HG02938 (cell line): ENCODE measurements at regions not wholly inside any gene's neighbourhood (a gene's known extent, or its start where the extent isn't known, plus 50 kb on each side); places are given as distances from the start of the nearest gene placed in this dataset.
"Not testable (repeated sequence)": the region's sequence is repeated elsewhere in the genome, so short reads cannot be mapped to it uniquely, and the experiment has no call there.

ENCODE experiments used
- ATAC-seq: cut with Tn5 transposase; IDR thresholded peaks from one replicate; pipeline ENCODE4 v1.9.1; 2021; ENCODE audit warnings: mild to moderate bottlenecking, moderate library complexity; ENCODE audit not compliant: unreplicated experiment

DNA sequence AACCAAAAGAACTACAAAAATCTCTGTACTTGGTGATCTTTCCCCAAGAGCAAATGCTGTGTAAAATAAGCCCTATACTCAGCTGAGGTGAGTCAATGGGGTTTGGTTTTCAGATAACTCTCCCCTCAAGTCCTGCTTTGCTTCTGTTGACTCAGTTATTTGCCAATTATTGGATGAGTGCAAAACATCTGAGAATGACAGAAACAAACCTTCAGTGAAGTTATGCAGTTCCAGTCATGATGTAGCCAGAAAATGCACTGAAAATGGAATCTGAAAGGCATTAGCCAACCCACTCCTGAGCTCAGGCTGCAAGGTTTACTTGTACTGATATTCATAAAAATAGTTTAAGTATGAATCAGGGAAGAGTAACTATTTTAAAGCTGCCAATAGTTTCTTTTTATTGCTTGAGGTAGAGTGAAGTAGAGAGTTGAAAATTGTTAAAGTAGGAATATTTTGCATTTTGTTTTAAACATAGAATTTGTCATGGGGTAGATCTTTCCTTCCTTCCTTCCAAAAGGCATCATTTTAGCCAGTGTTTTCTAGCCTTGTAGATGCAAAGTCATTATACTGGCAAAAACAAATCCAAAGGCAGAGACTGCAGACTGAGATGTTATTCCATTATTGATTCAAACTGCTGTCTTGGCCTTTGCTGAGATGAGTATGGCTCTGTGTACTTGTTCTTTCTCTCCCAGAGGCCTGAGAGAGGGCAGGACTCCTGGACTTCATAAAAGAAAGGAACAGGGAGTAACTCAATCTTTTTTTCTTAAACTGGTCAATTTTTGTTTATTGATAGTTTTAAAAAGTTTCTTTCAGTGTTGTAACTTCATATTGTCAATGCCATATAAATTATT lies 215.3 kb downstream of the RND3 start:
- no peak for ATAC-seq

- ATAC-seq, result no peak
Observed at GRCh38 chr2:150267651-150268415, 219.6 kb downstream of the RND3 start.

- ATAC-seq, result no peak
Observed at GRCh38 chr2:150266931-150267330, 220.5 kb downstream of the RND3 start.

DNA sequence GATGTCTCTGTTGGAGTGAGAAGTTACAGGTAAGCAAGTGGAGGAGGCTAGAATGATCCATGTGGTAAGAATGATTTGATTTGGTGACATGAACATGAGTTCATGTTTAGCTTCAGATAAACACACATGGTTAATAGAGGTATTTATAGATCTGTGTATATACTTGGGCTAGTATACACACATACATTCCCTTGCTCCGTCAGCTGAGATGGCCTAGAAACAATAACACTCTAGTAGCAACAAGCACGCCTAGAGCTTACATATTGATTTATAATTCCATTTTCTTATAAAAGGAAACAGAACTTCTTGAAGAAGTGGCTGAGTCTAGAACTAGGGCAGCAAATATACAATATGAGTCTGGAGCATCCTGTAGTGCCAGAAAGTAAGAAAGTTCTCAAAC lies 223.0 kb downstream of the RND3 start:
- ATAC-seq, result no peak

DNA sequence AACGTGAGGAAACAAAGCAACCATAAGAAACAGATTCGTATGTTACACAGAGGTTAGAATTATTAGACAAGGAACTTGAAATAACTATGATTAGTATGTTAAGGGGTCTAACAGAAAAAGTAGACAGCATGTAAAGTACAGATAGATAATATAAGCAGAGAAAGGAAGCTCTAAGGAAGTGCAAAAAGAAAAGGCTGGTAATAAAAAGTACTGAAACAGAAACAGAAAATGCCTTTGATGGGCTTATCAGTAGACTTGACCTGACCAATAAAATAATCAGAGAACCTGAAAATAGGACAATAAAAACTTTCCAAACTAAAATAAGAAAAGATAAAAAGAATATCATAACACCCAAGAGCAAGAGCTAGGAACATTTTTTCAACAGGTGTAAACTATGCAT lies 225.8 kb downstream of the RND3 start:
- ATAC-seq, result no peak

- no peak for ATAC-seq
Observed at GRCh38 chr2:150260636-150261035, 226.8 kb downstream of the RND3 start.

DNA sequence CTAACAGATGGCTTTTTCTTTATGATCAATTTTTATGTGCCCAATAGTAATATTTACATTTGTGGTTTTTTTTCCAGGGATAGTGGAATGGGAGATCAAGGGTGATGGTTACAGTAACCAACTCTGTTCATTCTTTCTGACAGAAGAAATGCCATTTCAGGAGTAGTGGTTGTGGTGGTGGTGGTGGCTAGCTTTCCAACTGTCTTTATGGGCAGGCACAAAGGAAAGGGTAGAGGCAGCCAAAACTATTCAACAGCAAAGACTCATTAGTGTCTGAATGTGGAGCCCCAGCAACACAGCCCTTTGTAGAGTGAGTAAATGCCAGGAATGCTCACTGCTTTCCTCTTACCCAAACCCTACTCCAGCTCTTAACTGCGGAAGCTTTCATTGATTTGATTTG lies 227.7 kb downstream of the RND3 start:
- no peak for ATAC-seq

- ATAC-seq, result no peak
Observed at GRCh38 chr2:150258781-150259307, 228.6 kb downstream of the RND3 start.

GRCh38 chr2:150256736-150257135 lies 230.7 kb downstream of the RND3 start:
- ATAC-seq, result no peak

DNA sequence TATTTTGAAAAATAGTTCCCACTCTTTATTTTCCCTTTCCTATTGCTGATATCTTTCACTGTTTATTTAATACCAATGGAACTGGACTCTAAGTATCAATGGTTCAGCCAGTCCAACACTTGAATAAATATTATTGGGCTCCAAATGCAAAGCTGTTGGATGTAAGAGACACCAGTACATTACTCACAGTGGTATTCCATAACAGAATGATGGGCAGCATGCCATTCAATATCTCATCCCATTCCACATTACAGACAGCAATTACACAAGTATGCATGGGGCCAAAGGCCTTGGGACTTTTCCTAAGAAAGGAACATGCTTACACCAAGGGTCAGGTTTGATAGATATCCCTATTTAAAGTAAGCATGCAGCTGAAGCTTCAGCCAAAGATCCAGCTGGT lies 231.9 kb downstream of the RND3 start:
- ATAC-seq, result no peak

GRCh38 chr2:150249735-150250134 lies 237.7 kb downstream of the RND3 start:
- ATAC-seq, result not testable (repeated sequence)

DNA sequence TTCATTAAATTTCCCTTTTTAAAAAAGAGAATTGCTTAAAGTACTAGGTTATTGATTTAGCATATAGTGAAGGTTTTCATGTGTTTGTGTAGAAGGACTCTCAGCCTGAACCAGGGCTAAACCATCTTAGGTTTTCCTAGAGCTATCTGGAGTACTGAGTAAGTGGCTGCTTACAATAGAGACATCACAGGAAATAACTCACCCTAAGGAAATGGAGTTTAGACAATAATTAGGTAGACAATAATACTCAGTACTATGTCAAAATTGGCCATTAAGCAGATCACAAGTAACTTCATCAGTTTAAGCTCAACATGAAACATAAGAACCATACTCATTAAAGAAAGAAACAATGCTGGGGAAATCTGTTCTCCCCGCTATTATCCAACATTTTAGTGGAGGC lies 240.0 kb downstream of the RND3 start:
- no peak for ATAC-seq

DNA sequence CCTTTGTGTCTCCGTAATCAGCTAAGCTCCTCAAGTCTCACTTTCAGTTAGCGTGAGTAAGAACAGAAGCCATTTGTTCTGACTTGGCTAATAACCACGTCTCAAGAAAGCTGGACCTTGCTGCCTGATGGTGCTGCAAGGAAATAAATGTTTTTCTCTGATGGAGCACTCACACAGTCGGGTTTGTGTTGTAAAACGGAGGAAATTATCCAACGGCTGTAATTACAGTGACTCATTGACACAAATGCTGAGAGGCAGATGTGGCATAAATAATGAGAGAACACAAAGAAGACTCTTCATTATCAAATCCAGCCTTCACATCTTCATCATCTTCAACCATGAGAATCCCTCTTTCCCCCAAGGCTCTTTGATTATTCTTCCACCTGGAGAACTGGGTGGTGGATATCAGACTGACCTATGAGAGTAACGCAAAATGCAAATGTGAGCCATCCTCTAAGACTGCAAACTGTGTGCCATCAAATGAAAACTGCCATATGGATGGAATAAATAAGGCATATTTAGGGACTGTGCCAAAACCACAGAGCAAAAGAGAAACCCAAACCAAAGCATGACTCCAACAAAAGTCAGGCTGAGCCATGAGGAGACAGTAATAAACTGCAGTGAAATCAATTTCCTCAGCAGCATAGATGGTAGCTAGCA lies 252.6 kb downstream of the RND3 start:
- ATAC-seq, result no peak

- no peak for ATAC-seq
Observed at GRCh38 chr2:150232871-150233270, 254.6 kb downstream of the RND3 start.

- ATAC-seq, result no peak
Observed at GRCh38 chr2:150232321-150232720, 255.1 kb downstream of the RND3 start.

- no peak for ATAC-seq
Observed at GRCh38 chr2:150230616-150231015, 256.9 kb downstream of the RND3 start.

DNA sequence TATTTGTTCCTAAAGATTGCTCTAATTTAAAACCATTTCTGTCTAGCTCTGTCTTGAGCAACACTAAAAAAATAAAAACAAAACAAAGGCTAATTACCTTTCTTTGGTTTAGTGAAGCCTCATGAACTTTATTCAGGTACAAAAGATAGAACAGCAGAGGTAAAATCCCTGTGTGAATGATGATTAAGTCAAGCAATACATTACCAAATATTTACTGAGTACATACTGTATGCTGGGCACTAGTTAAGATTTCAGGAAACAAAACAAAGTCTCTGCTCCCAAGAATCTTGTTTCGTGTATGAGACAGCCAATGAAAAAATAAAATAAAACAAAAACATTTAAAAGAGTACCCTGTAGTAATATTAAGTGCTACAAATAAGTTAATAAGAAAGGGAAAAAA lies 257.5 kb downstream of the RND3 start:
- ATAC-seq, result no peak

DNA sequence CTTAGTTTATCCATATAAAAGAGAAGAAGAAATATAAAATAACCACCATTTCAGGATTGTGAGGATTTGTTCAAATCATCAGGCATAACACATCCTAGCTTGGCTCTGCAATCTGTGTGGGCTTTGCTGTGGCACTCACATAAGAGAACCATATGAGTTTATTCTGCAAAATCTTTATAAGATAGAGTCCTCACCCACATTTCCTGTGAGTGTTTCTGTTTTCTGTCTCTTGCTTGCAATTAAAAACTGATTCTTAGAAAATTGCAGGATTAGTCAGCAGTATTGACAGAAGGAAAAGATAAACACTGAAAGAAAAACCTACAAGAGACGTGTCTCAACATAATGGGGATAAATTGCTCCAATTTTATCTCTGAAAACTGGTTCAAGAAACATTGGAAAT lies 258.5 kb downstream of the RND3 start:
- no peak for ATAC-seq

DNA sequence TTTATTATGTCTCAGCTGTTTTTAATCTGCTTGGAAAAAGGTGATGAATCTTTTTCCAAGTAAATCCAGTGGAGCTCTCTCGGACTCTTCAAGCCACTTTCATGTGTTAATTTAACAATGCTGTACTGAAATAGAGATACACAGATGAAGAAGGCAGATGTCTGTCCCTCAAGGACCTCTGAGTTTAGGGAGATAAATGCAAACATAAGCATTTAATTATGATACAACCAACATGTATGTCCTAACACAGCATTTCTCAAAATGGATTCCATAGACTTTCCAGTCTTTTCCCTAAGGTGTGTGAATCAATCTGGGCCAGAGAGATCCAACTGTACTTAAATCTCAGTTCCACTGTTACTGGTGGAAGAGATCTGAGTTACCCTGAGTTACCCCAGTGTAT lies 262.4 kb downstream of the RND3 start:
- ATAC-seq, result no peak

DNA sequence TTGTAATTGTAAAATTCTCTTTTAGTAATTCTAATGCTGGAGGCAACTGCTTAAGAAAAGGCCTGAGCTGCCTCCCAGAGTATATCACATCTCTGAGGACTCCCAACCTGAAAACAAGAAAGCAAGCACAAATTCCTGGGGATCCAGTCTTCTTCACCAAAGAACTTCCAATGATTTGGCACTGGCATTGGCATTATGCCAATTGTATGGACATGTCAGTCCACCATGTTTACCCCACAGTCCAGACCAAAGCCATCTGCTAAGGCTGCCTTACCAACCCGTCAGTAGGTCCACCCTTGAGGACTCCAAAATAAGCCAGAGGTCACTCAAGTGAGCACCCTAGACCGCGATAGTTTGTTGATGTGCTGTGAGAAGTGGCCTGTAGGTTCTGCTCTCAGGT lies 263.1 kb downstream of the RND3 start:
- ATAC-seq, result no peak

DNA sequence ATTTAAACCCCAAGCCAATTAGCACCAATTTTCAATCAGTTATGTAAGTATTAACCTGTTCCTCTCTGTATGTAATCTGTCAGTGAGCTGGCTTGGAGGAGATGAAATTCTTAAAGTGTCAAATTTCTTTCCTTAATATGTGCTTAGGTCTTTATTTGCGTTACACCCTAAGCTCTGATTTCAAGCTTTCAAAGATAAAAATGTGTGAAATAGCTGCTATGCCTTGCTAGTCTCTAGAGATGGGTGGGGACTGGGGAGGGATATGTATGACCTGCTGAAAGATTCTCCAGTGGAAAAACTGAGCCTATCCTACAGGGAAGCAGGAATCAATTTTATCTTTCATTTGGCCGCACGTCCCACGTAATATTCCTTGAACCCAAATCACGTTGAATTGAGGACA lies 264.5 kb downstream of the RND3 start:
- no peak for ATAC-seq

DNA sequence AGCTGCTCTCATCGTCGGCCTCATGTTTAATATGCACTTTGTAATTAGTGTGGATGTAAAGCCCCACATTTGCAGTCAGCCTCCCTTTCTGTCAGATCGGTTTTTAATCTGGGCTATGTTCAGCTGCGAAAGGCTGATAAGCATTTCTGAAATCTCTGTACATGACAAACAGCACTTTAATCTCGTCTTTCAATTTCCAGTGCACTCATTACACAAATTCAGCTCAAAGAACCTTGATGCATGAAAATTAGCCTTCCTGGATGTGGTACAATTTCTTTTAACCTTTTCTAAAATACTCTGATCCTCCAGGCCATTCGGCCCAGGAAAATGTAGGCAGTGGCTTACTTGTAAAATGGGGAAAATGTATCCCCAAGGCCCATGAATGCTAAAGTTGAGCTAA lies 265.1 kb downstream of the RND3 start:
- no peak for ATAC-seq
